A673 (cell line): ENCODE measurements at regions not wholly inside any gene's neighbourhood (a gene's known extent, or its start where the extent isn't known, plus 50 kb on each side); places are given as distances from the start of the nearest gene placed in this dataset.

Experiments used
- CTCF ChIP-seq: fragments of 300-800, 200-600 bp; sonication (generic); conservative IDR thresholded peaks from 2 replicates; pipeline ENCODE4 v1.5.1; 2017; ENCODE audit warnings: low read depth, mild to moderate bottlenecking, antibody characterized with exemption, low read length, moderate library complexity, mixed read lengths
- EZH2 ChIP-seq: fragments of 200-600 bp; sonication (generic); IDR thresholded peaks from 2 replicates; pipeline ENCODE4 v1.6.1; 2017; ENCODE audit warnings: borderline replicate concordance, low read depth, mild to moderate bottlenecking, mixed read lengths, antibody characterized with exemption, low read length; ENCODE audit not compliant: poor library complexity, severe bottlenecking

GRCh38 chr12:118816296-118816695, 165.0 kb upstream of the SRRM4 start:
- TF ChIP-seq EZH2: no peak
- no peak for TF ChIP-seq CTCF
